HG03442 (cell line): ENCODE measurements at regions not wholly inside any gene's neighbourhood (a gene's known extent, or its start where the extent isn't known, plus 50 kb on each side); places are given as distances from the start of the nearest gene placed in this dataset.

Source experiments
- ATAC-seq: cut with Tn5 transposase; IDR thresholded peaks from one replicate; pipeline ENCODE4 v1.9.1; 2021; ENCODE audit warnings: mild to moderate bottlenecking, moderate library complexity; ENCODE audit not compliant: unreplicated experiment

DNA sequence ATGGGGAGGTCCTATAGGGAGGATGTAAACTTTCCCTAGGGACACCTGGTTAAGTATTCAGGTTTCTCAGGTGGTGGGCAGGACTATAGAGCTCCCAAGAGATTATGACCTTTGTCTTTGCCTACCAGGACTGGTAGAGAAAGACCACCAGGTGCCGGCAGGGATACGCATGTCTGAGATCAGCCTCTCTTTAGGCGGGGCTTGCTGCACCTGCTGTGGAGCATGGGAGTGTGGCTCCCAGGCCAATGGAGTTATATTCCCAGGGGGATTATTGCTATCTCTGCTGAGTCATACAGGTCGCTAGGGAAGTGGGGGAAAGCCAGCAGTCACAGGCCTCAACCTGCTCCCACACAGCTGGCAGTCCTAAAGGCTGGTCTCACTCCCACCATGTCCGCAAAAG lies 280.5 kb upstream of the MMS22L start:
- no peak for ATAC-seq

GRCh38 chr6:97572943-97573342 lies 289.9 kb upstream of the MMS22L start:
- ATAC-seq = peak; percentile 56

GRCh38 chr6:97586344-97586743 lies 303.3 kb upstream of the MMS22L start:
- peak; percentile 53 for ATAC-seq

- ATAC-seq = no peak
These were observed 308.9 kb upstream of the MMS22L start for GRCh38 chr6:97591955-97592354.

DNA sequence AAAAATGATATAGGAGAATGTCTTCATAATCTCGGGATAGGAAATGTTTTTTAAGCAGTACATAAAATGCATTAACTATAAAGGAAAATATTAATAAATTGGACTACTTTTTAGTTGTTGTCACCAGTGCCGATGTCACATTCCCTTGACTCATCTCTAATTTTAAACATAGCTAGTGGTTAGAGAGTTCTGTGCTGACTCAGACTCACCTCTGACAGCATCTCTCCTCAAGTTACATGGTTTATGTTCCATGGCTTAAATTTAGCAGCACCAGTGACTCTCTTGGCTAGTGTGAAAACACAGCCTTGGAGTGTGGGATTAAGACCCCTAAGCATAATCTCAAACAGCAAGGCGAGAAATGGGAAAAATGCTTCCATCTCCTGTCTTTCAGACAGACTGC lies 311.8 kb upstream of the MMS22L start:
- ATAC-seq = no peak

DNA sequence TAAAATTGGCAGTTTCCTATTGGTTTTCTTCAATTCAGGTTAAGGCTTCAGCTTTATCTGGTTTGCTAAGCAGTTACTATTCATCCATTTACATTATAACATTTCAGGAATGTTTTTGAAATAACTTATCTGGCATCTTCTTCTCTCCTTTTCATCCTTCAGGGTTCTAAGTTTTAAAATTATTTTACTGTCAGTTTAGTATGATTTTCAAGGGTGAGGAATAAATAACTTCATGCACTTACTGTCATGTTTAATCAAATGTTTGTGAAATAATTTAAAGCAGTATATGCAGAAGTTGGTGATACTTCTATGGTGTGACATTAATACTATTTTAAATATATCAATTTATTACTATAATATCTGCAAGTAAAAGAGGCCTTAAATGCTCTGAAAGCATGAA lies 338.1 kb upstream of the MMS22L start:
- ATAC-seq = no peak

DNA sequence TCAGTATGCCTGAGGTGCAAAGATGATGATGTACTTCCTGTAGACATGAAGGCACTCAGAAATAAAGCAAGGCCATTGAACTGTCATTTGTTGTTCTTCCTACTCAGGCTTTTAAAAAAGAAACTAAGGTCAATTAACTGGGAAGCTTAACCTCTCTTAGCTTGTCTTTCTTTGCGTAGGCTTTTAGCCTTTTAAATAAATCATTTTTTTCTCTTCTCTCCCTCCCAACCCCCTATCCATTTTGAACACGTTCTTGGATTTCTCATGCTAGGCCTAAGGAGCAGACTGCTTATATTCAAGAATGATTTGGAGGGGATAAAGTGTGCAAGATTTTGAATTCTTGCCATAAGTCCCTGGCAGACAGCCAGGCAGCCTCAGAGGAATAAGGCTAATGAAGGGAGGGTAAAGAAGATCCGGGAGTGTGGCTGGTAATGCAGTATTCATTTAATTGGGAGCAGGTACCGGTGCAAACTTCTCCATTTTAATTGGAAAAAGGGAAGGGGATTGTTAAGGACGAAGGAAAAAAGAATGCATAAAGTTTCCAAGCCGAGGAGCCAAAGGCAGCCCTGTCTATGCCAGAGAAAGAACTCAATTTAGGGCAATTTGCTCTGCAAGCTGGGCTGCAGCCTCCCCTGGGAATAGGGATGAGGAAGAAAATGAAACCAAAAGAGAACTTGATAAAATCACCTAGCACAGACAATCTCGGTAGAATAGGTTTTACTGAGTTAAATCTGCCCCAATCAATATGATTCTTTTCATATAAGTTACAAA lies 343.8 kb upstream of the MMS22L start:
- ATAC-seq = no peak

- ATAC-seq = no peak
These were observed 346.2 kb upstream of the MMS22L start for GRCh38 chr6:97629180-97629579.

DNA sequence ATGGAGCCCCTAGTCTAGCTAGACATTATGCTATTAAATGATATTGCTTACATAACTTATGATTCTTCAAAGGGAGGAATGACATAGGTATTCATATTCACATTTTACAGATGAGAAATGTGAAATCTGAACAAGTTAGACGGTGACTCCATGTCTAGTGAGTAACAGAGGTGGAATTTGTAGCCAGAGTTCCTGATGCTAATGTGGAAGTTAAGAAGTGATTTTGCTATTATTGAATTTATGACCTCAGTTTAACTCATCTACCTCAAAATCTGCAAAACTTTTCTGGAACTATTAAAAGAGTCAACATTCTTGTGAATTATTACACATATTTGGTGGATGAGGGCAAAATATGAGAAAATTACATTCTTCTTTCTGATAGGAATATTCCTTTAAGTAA lies 347.6 kb upstream of the MMS22L start:
- ATAC-seq = no peak

GRCh38 chr6:97632341-97632740 lies 349.3 kb upstream of the MMS22L start:
- no peak for ATAC-seq

DNA sequence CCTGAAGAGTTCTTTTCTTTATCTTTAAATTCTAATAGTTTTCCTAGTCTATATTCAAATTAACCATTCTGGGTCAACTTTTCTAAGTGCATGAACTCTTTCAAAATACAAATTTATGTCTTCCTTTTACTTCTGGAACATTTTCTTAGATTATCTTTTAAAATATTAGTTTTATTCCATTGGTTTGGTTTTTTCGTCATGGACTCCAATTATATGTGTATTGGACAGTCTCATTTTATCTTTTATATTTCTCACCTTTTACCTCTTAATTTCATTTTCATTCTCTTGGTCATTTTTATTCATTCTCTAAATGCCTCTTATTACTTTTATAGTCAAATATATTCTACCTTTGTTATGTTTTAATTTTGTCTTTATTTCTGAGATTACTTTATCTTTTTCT lies 356.7 kb upstream of the MMS22L start:
- no peak for ATAC-seq

DNA sequence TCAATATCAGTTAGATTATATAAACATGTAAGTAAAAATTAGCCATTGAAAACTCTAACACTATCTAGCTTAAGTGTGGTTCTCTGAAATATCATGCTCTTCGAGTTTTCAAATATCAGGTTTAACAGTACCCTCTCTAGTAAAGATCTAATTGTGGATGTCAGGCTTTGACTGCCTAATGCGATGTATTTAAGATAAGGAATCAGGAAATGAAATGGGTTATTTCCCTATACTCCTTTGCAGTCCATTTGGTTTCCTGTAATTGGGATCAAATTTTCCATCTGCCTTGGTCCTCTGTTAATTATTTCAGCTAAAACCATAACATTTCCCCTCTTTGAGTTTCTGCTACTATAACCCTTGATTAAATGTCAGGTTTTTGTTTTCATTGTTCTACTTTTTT lies 361.3 kb upstream of the MMS22L start:
- no peak for ATAC-seq

- no peak for ATAC-seq
These were observed 362.7 kb upstream of the MMS22L start for GRCh38 chr6:97645757-97646156.

DNA sequence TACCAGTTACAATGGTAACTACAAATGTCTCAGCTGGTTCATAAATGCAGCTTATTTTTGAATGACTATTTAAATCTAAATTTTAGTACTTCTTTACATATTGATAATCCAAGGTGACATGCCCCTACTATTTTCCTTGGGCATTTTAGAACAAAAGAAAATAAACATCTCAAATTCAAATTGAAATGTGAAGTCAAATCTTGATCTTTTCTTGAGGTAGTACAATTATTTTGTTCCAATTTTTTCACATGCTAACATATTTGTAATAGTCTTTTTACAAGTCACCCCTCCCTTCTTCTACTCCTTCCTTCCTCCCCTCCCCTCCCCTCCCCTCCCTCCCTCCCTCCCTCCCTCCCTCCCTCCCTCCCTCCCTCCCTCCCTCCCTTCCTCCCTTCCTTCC lies 370.1 kb upstream of the MMS22L start:
- no peak for ATAC-seq

GRCh38 chr6:97653517-97653916 lies 370.5 kb upstream of the MMS22L start:
- no peak for ATAC-seq

DNA sequence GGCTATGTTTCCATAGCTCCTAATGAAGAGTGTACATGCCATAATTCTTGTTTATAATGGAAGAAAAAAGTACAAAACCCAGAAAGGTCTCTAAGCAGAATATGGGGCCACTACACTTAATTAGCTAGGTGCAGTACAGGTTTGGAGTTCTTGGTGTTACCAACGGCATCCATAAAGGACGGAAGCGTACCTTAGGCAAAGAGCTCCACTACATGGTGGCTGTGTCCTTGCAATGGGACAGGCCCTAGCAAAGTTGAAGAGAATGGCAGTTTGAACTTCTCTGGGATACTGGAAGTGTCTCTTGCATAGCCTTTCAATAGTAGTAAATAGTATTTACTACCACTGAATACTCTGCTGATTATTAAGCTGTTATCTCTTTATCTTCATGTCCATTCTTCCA lies 371.7 kb upstream of the MMS22L start:
- no peak for ATAC-seq

- ATAC-seq = no peak
These were observed 373.2 kb upstream of the MMS22L start for GRCh38 chr6:97656236-97656635.

GRCh38 chr6:97656706-97657350 lies 373.8 kb upstream of the MMS22L start:
- no peak for ATAC-seq

GRCh38 chr6:97658090-97658489 lies 375.1 kb upstream of the MMS22L start:
- ATAC-seq = no peak

DNA sequence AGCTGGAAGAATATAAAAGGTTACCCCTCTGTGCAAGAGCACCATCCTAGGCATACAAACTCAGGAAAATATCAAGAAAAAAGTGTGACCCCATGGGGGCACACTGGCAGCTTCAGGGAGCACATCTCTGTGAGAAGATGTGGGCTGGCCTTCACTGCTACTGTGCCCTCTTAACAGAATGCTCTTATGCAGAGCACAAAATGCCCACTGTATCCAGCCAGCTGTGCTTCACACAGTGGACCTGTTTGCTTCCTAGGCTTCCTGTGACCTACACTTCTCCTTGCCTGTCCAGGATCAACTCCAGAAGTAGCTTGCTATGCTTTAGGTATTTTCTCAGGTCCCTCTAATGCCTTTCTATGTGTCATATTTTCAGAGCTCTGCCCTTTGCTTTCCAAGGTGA lies 380.2 kb upstream of the MMS22L start:
- ATAC-seq = no peak

DNA sequence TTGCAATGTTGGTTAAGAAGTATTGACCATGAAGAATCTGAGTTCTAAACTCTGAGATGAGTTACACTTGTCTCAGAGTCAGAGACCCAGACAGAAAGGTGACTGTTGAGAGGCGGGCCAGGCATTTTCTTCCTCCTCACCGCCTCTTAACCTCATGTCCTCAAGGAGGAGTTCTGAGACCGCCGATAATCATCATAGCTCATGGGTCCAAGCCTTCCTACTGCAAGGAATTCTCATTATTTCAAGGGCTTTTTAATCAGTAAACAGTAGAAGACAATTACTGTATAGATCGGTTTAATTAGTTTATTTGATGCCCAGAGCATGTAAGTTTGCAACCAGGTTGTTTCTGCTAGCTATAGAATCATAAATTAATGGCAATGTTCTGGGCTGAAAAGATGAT lies 382.4 kb upstream of the MMS22L start:
- no peak for ATAC-seq

GRCh38 chr6:97666889-97667288 lies 383.9 kb upstream of the MMS22L start:
- no peak for ATAC-seq

GRCh38 chr6:97668716-97669115 lies 385.7 kb upstream of the MMS22L start:
- peak; percentile 30 for ATAC-seq
